ENCODE measurements at regions not wholly inside any gene's neighbourhood (a gene's known extent, or its start where the extent isn't known, plus 50 kb on each side); places are given as distances from the start of the nearest gene placed in this dataset.

DNA sequence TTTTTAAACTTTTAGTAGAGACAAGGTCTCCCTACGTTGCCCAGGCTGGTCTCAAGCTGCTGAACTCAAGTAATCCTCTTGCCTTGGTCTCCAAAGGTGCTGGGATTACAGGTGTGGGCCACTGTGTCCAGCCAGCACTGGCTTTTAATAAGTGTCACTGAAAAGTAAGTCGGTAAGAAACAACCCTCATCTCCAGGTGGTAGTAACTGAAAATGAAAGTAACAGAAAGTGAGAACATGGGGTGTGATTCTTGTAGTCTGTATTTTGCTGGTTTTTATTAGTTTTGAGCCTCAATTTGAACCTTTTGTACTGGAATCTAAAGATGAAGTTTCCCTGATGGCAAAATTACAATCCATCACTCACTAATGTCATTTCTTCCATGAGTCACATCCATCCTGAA is 238.1 kb upstream of the AGA start:
- no peaks in the 10 kb centered on the region for H3K9me3 ChIP-seq (ENCODE audit: insufficient read depth, low read depth, low read length)
- no peak overlapping the region for H3K4me3 ChIP-seq (ENCODE audit: low read depth, low read length)
- no peak overlapping the region for H3K18ac ChIP-seq (ENCODE audit: low read length)
- H3K23ac ChIP-seq (ENCODE audit: low read length): no peak overlapping the region
- no peak overlapping the region for H2AK5ac ChIP-seq (ENCODE audit: low read length)
- H3K79me2 ChIP-seq (ENCODE audit: control insufficient read depth, insufficient read depth, low read length, poor library complexity): no peaks in the 10 kb centered on the region
- H4K91ac ChIP-seq (ENCODE audit: low read depth, low read length): no peak overlapping the region
- no peaks in the 10 kb centered on the region for H3K36me3 ChIP-seq (ENCODE audit: control insufficient read depth in 1 of 2, insufficient read depth in 2 of 2, low read length in 2 of 2)
- no peak overlapping the region for H4K12ac ChIP-seq (ENCODE audit: low read depth, low read length)
- H3K14ac ChIP-seq (ENCODE audit: low read length): no peak overlapping the region
- no peak overlapping the region for H3K9ac ChIP-seq (ENCODE audit: low read length)
- no peak overlapping the region for H3K4me2 ChIP-seq (ENCODE audit: low read length)
- no peaks in the 10 kb centered on the region for H3K27me3 ChIP-seq (ENCODE audit: insufficient read depth, low read length)
- no peak overlapping the region for H2AFZ ChIP-seq (ENCODE audit: insufficient read depth, low read length, poor library complexity)
- H2BK120ac ChIP-seq (ENCODE audit: insufficient read depth, low read length, poor library complexity): no peak overlapping the region
- no peak overlapping the region for H2BK12ac ChIP-seq (ENCODE audit: low read length)
- H3K4ac ChIP-seq (ENCODE audit: low read depth, low read length): no peak overlapping the region
- H4K8ac ChIP-seq (ENCODE audit: low read depth, low read length): no peak overlapping the region
- H2BK5ac ChIP-seq (ENCODE audit: low read depth, low read length, poor library complexity): no peak overlapping the region
- no peaks in the 10 kb centered on the region for H3K79me1 ChIP-seq (ENCODE audit: low read length)
- no peaks in the 10 kb centered on the region for H3K4me1 ChIP-seq (ENCODE audit: control insufficient read depth in 1 of 2, insufficient read depth in 2 of 2, low read length in 2 of 2)
- DNase-seq: no peak
- H3K27ac ChIP-seq (ENCODE audit: low read depth, low read length): no peak overlapping the region
- WGBS (ENCODE audit: extremely low coverage, insufficient coverage, insufficient read length): no CpG with 5 or more reads among the region's 2 CpGs

DNA sequence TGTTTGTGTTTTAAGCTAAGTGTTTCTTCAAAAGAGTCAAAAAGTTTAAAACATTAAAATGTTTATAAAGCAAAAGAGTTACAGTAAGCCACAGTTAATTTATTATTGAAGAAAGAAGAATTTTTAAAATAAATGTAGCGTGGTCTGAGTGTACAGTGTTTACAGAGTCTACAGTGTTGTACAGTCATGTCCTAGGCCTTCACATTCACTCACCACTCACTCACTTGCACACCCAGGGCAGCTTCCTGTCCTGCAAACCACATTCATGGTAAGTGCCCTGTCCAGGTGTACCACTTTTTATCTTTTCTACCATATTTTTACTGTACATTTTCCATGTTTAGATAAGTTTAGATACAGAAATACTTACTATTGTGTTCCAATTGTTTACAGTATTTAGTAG is 239.7 kb upstream of the AGA start:
- H2AK5ac ChIP-seq (ENCODE audit: low read length): no peak overlapping the region
- no peak overlapping the region for H3K27ac ChIP-seq (ENCODE audit: low read depth, low read length)
- no peaks in the 10 kb centered on the region for H3K79me1 ChIP-seq (ENCODE audit: low read length)
- H3K4ac ChIP-seq (ENCODE audit: low read depth, low read length): no peak overlapping the region
- H4K91ac ChIP-seq (ENCODE audit: low read depth, low read length): no peak overlapping the region
- no peak overlapping the region for H2BK12ac ChIP-seq (ENCODE audit: low read length)
- no peak overlapping the region for H3K4me3 ChIP-seq (ENCODE audit: low read depth, low read length)
- H2BK5ac ChIP-seq (ENCODE audit: low read depth, low read length, poor library complexity): no peak overlapping the region
- no peaks in the 10 kb centered on the region for H3K79me2 ChIP-seq (ENCODE audit: control insufficient read depth, insufficient read depth, low read length, poor library complexity)
- H3K14ac ChIP-seq (ENCODE audit: low read length): no peak overlapping the region
- H2AFZ ChIP-seq (ENCODE audit: insufficient read depth, low read length, poor library complexity): no peak overlapping the region
- no peak overlapping the region for H2BK120ac ChIP-seq (ENCODE audit: insufficient read depth, low read length, poor library complexity)
- DNase-seq: no peak
- H3K9ac ChIP-seq (ENCODE audit: low read length): no peak overlapping the region
- H3K4me2 ChIP-seq (ENCODE audit: low read length): no peak overlapping the region
- H3K23ac ChIP-seq (ENCODE audit: low read length): no peak overlapping the region
- H3K4me1 ChIP-seq (ENCODE audit: control insufficient read depth in 1 of 2, insufficient read depth in 2 of 2, low read length in 2 of 2): no peaks in the 10 kb centered on the region
- WGBS (ENCODE audit: extremely low coverage, insufficient coverage, insufficient read length): no CpG with 5 or more reads among the region's 1 CpG
- H3K9me3 ChIP-seq (ENCODE audit: insufficient read depth, low read depth, low read length): no peaks in the 10 kb centered on the region
- no peaks in the 10 kb centered on the region for H3K27me3 ChIP-seq (ENCODE audit: insufficient read depth, low read length)
- no peak overlapping the region for H3K18ac ChIP-seq (ENCODE audit: low read length)
- H3K36me3 ChIP-seq (ENCODE audit: control insufficient read depth in 1 of 2, insufficient read depth in 2 of 2, low read length in 2 of 2): no peaks in the 10 kb centered on the region
- H4K8ac ChIP-seq (ENCODE audit: low read depth, low read length): no peak overlapping the region
- H4K12ac ChIP-seq (ENCODE audit: low read depth, low read length): no peak overlapping the region

DNA sequence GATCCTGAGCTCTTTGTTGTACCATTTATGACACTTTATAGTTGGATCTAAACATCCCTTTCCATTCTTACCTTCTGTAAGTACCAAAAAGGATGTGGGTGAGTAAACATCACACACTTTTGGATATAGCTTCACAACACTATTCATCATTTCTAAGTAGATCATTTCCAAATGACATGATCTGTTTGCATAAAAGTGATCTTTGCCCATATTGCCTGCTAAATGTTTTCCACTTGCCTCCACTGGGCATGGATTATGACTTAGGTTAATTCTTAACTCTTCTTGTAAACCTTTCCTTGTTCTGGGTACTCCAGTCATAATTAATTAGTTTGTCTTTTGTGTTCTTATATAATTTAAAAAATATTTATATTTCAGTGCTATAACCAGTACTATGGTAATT is 244.9 kb upstream of the AGA start:
- no peak overlapping the region for H2BK120ac ChIP-seq (ENCODE audit: insufficient read depth, low read length, poor library complexity)

DNA sequence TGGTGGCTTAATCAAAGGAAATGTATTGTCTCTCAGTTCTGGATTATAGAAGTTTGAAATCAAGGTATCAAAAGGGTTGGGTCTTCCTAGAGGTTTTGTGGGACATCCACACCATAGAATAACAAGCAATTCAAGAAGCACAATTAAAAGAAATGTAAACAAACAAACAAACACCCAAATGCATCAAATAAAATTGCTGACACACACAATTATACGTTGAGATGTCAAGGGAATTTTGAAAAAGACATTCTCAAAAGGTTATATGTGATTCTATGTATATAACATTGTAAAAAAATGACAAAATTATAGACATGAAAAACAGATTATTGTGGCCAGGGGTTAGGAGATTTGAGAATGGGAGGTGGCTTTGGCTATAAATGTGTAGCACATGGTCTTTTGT is 250.7 kb upstream of the AGA start:
- no peak overlapping the region for H2AFZ ChIP-seq (ENCODE audit: insufficient read depth, low read length, poor library complexity)

More for the DNA sequence above, 244.9 kb upstream of the AGA start:
- Histone ChIP-seq H2AFZ (ENCODE audit: insufficient read depth, low read length, poor library complexity) (no peak overlapping the region), H3K4me3 (ENCODE audit: low read depth, low read length) (no peak overlapping the region), H3K14ac (ENCODE audit: low read length) (no peak overlapping the region), H2BK5ac (ENCODE audit: low read depth, low read length, poor library complexity) (no peak overlapping the region), H3K9me3 (ENCODE audit: insufficient read depth, low read depth, low read length) (no peaks in the 10 kb centered on the region), H4K91ac (ENCODE audit: low read depth, low read length) (no peak overlapping the region), H3K36me3 (ENCODE audit: control insufficient read depth in 1 of 2, insufficient read depth in 2 of 2, low read length in 2 of 2) (no peaks in the 10 kb centered on the region), H3K23ac (ENCODE audit: low read length) (no peak overlapping the region), H3K27me3 (ENCODE audit: insufficient read depth, low read length) (no peaks in the 10 kb centered on the region), H3K4me2 (ENCODE audit: low read length) (no peak overlapping the region), H3K18ac (ENCODE audit: low read length) (no peak overlapping the region), H3K4me1 (ENCODE audit: control insufficient read depth in 1 of 2, insufficient read depth in 2 of 2, low read length in 2 of 2) (no peaks in the 10 kb centered on the region), H4K8ac (ENCODE audit: low read depth, low read length) (no peak overlapping the region), H3K4ac (ENCODE audit: low read depth, low read length) (no peak overlapping the region), H3K9ac (ENCODE audit: low read length) (no peak overlapping the region), H3K79me2 (ENCODE audit: control insufficient read depth, insufficient read depth, low read length, poor library complexity) (no peaks in the 10 kb centered on the region), H2AK5ac (ENCODE audit: low read length) (no peak overlapping the region), H3K79me1 (ENCODE audit: low read length) (no peaks in the 10 kb centered on the region), H3K27ac (ENCODE audit: low read depth, low read length) (no peak overlapping the region), H4K12ac (ENCODE audit: low read depth, low read length) (no peak overlapping the region), H2BK12ac (ENCODE audit: low read length) (no peak overlapping the region)
- DNase-seq: no peak

More for the DNA sequence above, 250.7 kb upstream of the AGA start:
- Histone ChIP-seq H3K9me3 (ENCODE audit: insufficient read depth, low read depth, low read length) (no peaks in the 10 kb centered on the region), H2BK12ac (ENCODE audit: low read length) (no peak overlapping the region), H3K27me3 (ENCODE audit: insufficient read depth, low read length) (no peaks in the 10 kb centered on the region), H2BK5ac (ENCODE audit: low read depth, low read length, poor library complexity) (no peak overlapping the region), H3K18ac (ENCODE audit: low read length) (no peak overlapping the region), H4K12ac (ENCODE audit: low read depth, low read length) (no peak overlapping the region), H3K36me3 (ENCODE audit: control insufficient read depth in 1 of 2, insufficient read depth in 2 of 2, low read length in 2 of 2) (no peaks in the 10 kb centered on the region), H4K8ac (ENCODE audit: low read depth, low read length) (no peak overlapping the region), H4K91ac (ENCODE audit: low read depth, low read length) (no peak overlapping the region), H2AK5ac (ENCODE audit: low read length) (no peak overlapping the region), H3K9ac (ENCODE audit: low read length) (no peak overlapping the region), H3K4ac (ENCODE audit: low read depth, low read length) (no peak overlapping the region), H3K4me1 (ENCODE audit: control insufficient read depth in 1 of 2, insufficient read depth in 2 of 2, low read length in 2 of 2) (peaks cover 0 to 2% of the 10 kb centered on the region in 2 experiments), H3K27ac (ENCODE audit: low read depth, low read length) (no peak overlapping the region), H3K23ac (ENCODE audit: low read length) (no peak overlapping the region), H3K4me3 (ENCODE audit: low read depth, low read length) (no peak overlapping the region), H3K14ac (ENCODE audit: low read length) (no peak overlapping the region), H3K79me1 (ENCODE audit: low read length) (no peaks in the 10 kb centered on the region), H2BK120ac (ENCODE audit: insufficient read depth, low read length, poor library complexity) (no peak overlapping the region), H3K4me2 (ENCODE audit: low read length) (no peak overlapping the region), H3K79me2 (ENCODE audit: control insufficient read depth, insufficient read depth, low read length, poor library complexity) (no peaks in the 10 kb centered on the region)
- WGBS (ENCODE audit: extremely low coverage, insufficient coverage, insufficient read length): no CpG with 5 or more reads among the region's 1 CpG
- no peak for DNase-seq
